NT2/D1 (cell line): ENCODE measurements at regions not wholly inside any gene's neighbourhood (a gene's known extent, or its start where the extent isn't known, plus 50 kb on each side); places are given as distances from the start of the nearest gene placed in this dataset.

Source experiments
- SUZ12 ChIP-seq: IDR thresholded peaks from 2 replicates; pipeline ENCODE4 v1.6.1; 2011; ENCODE audit not compliant: insufficient read length, insufficient read depth; ENCODE audit errors: extremely low read depth
- YY1 ChIP-seq: IDR thresholded peaks from 2 replicates; pipeline ENCODE4 v1.6.1; 2011; ENCODE audit not compliant: insufficient read length, insufficient read depth

GRCh38 chrY:14340459-14341143, 183.7 kb upstream of the NLGN4Y start:
- TF ChIP-seq YY1 (no peak), SUZ12 (no peak)
